ENCODE measurements at regions not wholly inside any gene's neighbourhood (a gene's known extent, or its start where the extent isn't known, plus 50 kb on each side); places are given as distances from the start of the nearest gene placed in this dataset.

DNA sequence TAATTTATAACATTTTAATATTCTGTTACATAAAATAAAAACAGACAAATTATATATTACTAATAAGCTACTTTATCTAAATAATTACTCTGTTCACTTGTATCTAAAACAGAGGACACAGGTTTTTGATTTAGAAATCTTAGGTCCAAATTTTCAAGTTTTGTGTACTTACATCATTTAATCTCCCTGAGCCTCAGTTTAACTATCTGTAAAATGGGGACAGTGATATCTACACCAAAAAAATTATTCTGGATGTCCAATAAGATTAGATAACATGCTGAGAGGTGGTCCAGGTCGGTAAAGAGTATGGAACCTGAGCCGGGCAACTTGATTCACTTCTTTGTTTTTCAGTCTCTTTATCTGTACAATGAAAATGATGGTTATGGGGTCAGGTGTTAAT, 263.8 kb upstream of the CDIN1 start:
- intact Hi-C loops (cut with micrococcal nuclease) (no loop called here), dilution Hi-C loops (cut with HindIII; ENCODE audit: low sequenced_read_pairs, unreplicated experiment) (no loop called here), in situ Hi-C loops (cut with MboI; ENCODE audit: low sequenced_read_pairs) (no loop called here)
- no peak overlapping the region for H2AK5ac ChIP-seq (ENCODE audit: low read depth, low read length)
- no peak overlapping the region for H2BK20ac ChIP-seq (ENCODE audit: low read depth, low read length)
- H4K8ac ChIP-seq (ENCODE audit: low read depth in 2 of 2, low read length in 2 of 2), result no peak overlapping the region
- no peak overlapping the region for H3K4ac ChIP-seq (ENCODE audit: low read depth, low read length)
- H2BK5ac ChIP-seq (ENCODE audit: low read depth, low read length, poor library complexity, severe bottlenecking), result no peak overlapping the region
- H3K9me3 ChIP-seq (ENCODE audit: control insufficient read depth, insufficient read depth, low read length), result no peaks in the 10 kb centered on the region
- no peaks in the 10 kb centered on the region for H3K27me3 ChIP-seq (ENCODE audit: control insufficient read depth, insufficient read depth, low read length)
- H4K20me1 ChIP-seq (ENCODE audit: insufficient read depth, low read length), result no peaks in the 10 kb centered on the region
- H3K9ac ChIP-seq (ENCODE audit: low read depth, low read length), result no peak overlapping the region
- TF ChIP-seq POLR2A (IDR thresholded peaks at IDR 0.05; ENCODE audit: low read depth, low read length), result no peak
- TF ChIP-seq BHLHE40 (IDR thresholded peaks at IDR 0.05; ENCODE audit: low read depth, low read length), result no peak
- TF ChIP-seq RCOR1 (IDR thresholded peaks at IDR 0.05; ENCODE audit: insufficient replicate concordance, low read length), result no peak
- TF ChIP-seq CHD1 (IDR thresholded peaks at IDR 0.05; ENCODE audit: low read depth, low read length), result no peak
- TF ChIP-seq MAFK (IDR thresholded peaks at IDR 0.05; ENCODE audit: low read depth, low read length), result no peak
- no peak for TF ChIP-seq RAD21 (IDR thresholded peaks at IDR 0.05; ENCODE audit: low read length)
- TF ChIP-seq NFE2L2 (IDR thresholded peaks at IDR 0.05; ENCODE audit: low read depth, low read length), result no peak
- H3K27ac ChIP-seq (ENCODE audit: insufficient read depth, low read length), result no peak overlapping the region
- H3K56ac ChIP-seq (ENCODE audit: extremely low read depth, insufficient read depth, low read length), result no peak overlapping the region
- H3K4me3 ChIP-seq (ENCODE audit: insufficient read depth, low read depth, low read length), result no peak overlapping the region
- H3K18ac ChIP-seq (ENCODE audit: low read depth, low read length), result no peak overlapping the region
- H3K36me3 ChIP-seq (ENCODE audit: control insufficient read depth, insufficient read depth, low read length), result no peaks in the 10 kb centered on the region
- H2AFZ ChIP-seq (replicated peaks; ENCODE audit: low read length, poor library complexity), result no peak overlapping the region
- no peak overlapping the region for H2AK9ac ChIP-seq (replicated peaks; ENCODE audit: low read depth, low read length, poor library complexity)
- no peaks in the 10 kb centered on the region for H3K79me1 ChIP-seq (ENCODE audit: low read depth in 1 of 2, low read length in 2 of 2)
- no peak overlapping the region for H3K4me2 ChIP-seq (ENCODE audit: low read depth, low read length)
- no peak overlapping the region for H4K91ac ChIP-seq (ENCODE audit: insufficient read depth, low read depth, low read length)
- ChIA-PET POLR2A (ENCODE audit: unreplicated experiment) (no interaction called here), CTCF (no interaction called here)
- no peak overlapping the region for H3K23ac ChIP-seq (ENCODE audit: low read depth, low read length)
- no peak for ATAC-seq (ENCODE audit: low read depth)
- H4K5ac ChIP-seq (ENCODE audit: low read depth, low read length), result no peak overlapping the region
- WGBS, 2 experiments (ENCODE audit: extremely low coverage in 2 of 2, insufficient read length in 1 of 2), result no CpG with 5 or more reads among the region's 2 CpGs
- no peak overlapping the region for H2BK15ac ChIP-seq (ENCODE audit: low read depth, low read length)
- H3K4me1 ChIP-seq (ENCODE audit: control insufficient read depth, insufficient read depth, low read length), result peaks cover 2% of the 10 kb centered on the region; the same call in 1 of the 2 replicates
- H2BK120ac ChIP-seq (ENCODE audit: low read depth, low read length), result no peak overlapping the region
- H3K14ac ChIP-seq (replicated peaks; ENCODE audit: low read depth, low read length), result no peak overlapping the region
- BruUV-seq (replicated peaks), result no TSS peak
- H3K9me1 ChIP-seq (ENCODE audit: insufficient read depth, low read length), result no peaks in the 10 kb centered on the region
- DNase-seq, result no peak

Data from IMR-90 (cell line).